GM23248 (cell line): ENCODE measurements at regions not wholly inside any gene's neighbourhood (a gene's known extent, or its start where the extent isn't known, plus 50 kb on each side); places are given as distances from the start of the nearest gene placed in this dataset.

ENCODE experiments used
- DNase-seq: peaks from one replicate; pipeline ENCODE4 v3.0.0-alpha.2; 2015
- H2AFZ ChIP-seq: fragments of 200-600 bp; sonication (generic); 2 replicates; pipeline ENCODE4 v1.6.1; 2016; ENCODE audit warnings: antibody characterized with exemption
- H3F3A ChIP-seq: fragments of 200-600 bp; sonication (generic); 2 replicates; pipeline ENCODE4 v1.6.1; 2016; ENCODE audit warnings: mild to moderate bottlenecking, antibody characterized with exemption, mixed run types; ENCODE audit not compliant: insufficient read depth
- H3K27ac ChIP-seq: fragments of 200-600 bp; sonication (generic); 2 replicates; pipeline ENCODE4 v1.5.1; 2016; ENCODE audit warnings: mild to moderate bottlenecking
- H3K27me3 ChIP-seq: fragments of 200-600 bp; sonication (generic); replicated peaks from 2 replicates; pipeline ENCODE4 v1.6.1; 2016; ENCODE audit warnings: mild to moderate bottlenecking; ENCODE audit not compliant: insufficient read depth
- H3K36me3 ChIP-seq: fragments of 200-600 bp; sonication (generic); 2 replicates; pipeline ENCODE4 v1.6.1; 2016; ENCODE audit warnings: low read depth, mild to moderate bottlenecking
- H3K4me1 ChIP-seq: fragments of 200-600 bp; sonication (generic); 2 replicates; pipeline ENCODE4 v1.6.1; 2016; ENCODE audit warnings: mild to moderate bottlenecking; ENCODE audit not compliant: insufficient read depth
- H3K4me2 ChIP-seq: fragments of 200-600 bp; sonication (generic); one replicate; pipeline ENCODE4 v1.6.1; 2016; ENCODE audit warnings: mild to moderate bottlenecking; ENCODE audit not compliant: unreplicated experiment
- H3K4me3 ChIP-seq: fragments of 200-600 bp; sonication (generic); 2 replicates; pipeline ENCODE4 v1.5.1; 2016; ENCODE audit warnings: mild to moderate bottlenecking
- H3K79me2 ChIP-seq: fragments of 200-600 bp; sonication (generic); 2 replicates; pipeline ENCODE4 v1.6.1; 2016; ENCODE audit warnings: mild to moderate bottlenecking; ENCODE audit not compliant: insufficient read depth
- H3K9ac ChIP-seq: fragments of 200-600 bp; sonication (generic); 2 replicates; pipeline ENCODE4 v1.6.1; 2016; ENCODE audit warnings: mild to moderate bottlenecking
- H3K9me2 ChIP-seq: fragments of 200-600 bp; sonication (generic); 2 replicates; pipeline ENCODE4 v1.6.1; 2016; ENCODE audit warnings: mixed run types, mild to moderate bottlenecking, moderate library complexity; ENCODE audit not compliant: insufficient read depth
- H3K9me3 ChIP-seq: fragments of 200-600 bp; sonication (generic); one replicate; pipeline ENCODE4 v1.6.1; 2017; ENCODE audit warnings: low read depth
- H4K20me1 ChIP-seq: fragments of 200-600 bp; sonication (generic); 2 replicates; pipeline ENCODE4 v1.6.0; 2016; ENCODE audit not compliant: insufficient read depth
- EZH2 ChIP-seq: fragments of 200-600 bp; sonication (generic); IDR thresholded peaks from 2 replicates; pipeline ENCODE4 v1.6.1; 2018; ENCODE audit warnings: antibody characterized with exemption, mild to moderate bottlenecking; ENCODE audit not compliant: insufficient read depth, poor library complexity, severe bottlenecking
- EZH2phosphoT487 ChIP-seq: fragments of 200-600 bp; sonication (generic); IDR thresholded peaks from 2 replicates; pipeline ENCODE4 v1.6.1; 2018; ENCODE audit warnings: antibody characterized with exemption, moderate library complexity, mild to moderate bottlenecking, low read depth; ENCODE audit not compliant: insufficient read depth
- WGBS, 2 experiments: methylation state at CpG; one replicate each; pipeline ENCODE4 v1.1.6; 2015 to 2017; ENCODE audit warnings: low lambda C conversion rate in 2 of 2, low coverage in 1 of 2; ENCODE audit errors: missing lambda C conversion rate in 2 of 2; 5-methylcytosine and 5-hydroxymethylcytosine counted together
- in situ Hi-C: fragments of 300-500 bp; cut with MboI; formaldehyde crosslinking; loops from 2 replicates; pipeline ENCODE4 v1.15.0; 2020

GRCh38 chr4:14446904-14447303, 555.4 kb upstream of the CPEB2 start:
- DNase-seq = no peak
- no peak overlapping the region for H3K27ac ChIP-seq
- H3K79me2 ChIP-seq = no peaks in the 10 kb centered on the region
- H3K4me2 ChIP-seq = no peak overlapping the region
- H3K9me2 ChIP-seq = no peaks in the 10 kb centered on the region
- H3K4me3 ChIP-seq = no peak overlapping the region
- no peaks in the 10 kb centered on the region; the same call in 1 of the 2 replicates for H3K27me3 ChIP-seq
- no peaks in the 10 kb centered on the region for H3F3A ChIP-seq
- no peaks in the 10 kb centered on the region for H4K20me1 ChIP-seq
- in situ Hi-C loops = no loop called here
- no peaks in the 10 kb centered on the region for H3K36me3 ChIP-seq
- no peaks in the 10 kb centered on the region for H3K4me1 ChIP-seq
- no peak for TF ChIP-seq EZH2phosphoT487
- TF ChIP-seq EZH2 = no peak
- 40 to 47% methylated on average over 5 of the region's 5 CpGs for WGBS, 2 experiments
- H3K9ac ChIP-seq = no peak overlapping the region
- H3K9me3 ChIP-seq = no peaks in the 10 kb centered on the region
- H2AFZ ChIP-seq = no peak overlapping the region

- no peaks in the 10 kb centered on the region for H3K36me3 ChIP-seq
- no peak overlapping the region for H3K9ac ChIP-seq
- no peak for DNase-seq
- TF ChIP-seq EZH2phosphoT487 (no peak), EZH2 (no peak)
- H3K27ac ChIP-seq = no peak overlapping the region
- no peaks in the 10 kb centered on the region for H3K4me1 ChIP-seq
- no peak overlapping the region for H3K4me3 ChIP-seq
- no peaks in the 10 kb centered on the region for H4K20me1 ChIP-seq
- H2AFZ ChIP-seq = no peak overlapping the region
- H3K79me2 ChIP-seq = no peaks in the 10 kb centered on the region
- no peaks in the 10 kb centered on the region for H3F3A ChIP-seq
- no peaks in the 10 kb centered on the region for H3K9me2 ChIP-seq
- 5% methylated on average over 2 of the region's 2 CpGs for WGBS, 2 experiments
- H3K27me3 ChIP-seq = no peaks in the 10 kb centered on the region; the same call in 1 of the 2 replicates
- no peak overlapping the region for H3K4me2 ChIP-seq
- H3K9me3 ChIP-seq = no peaks in the 10 kb centered on the region
- in situ Hi-C loops = no loop called here
Measured at GRCh38 chr4:14449308-14449707, 553.0 kb upstream of the CPEB2 start.

- Histone ChIP-seq H3K9ac (no peak overlapping the region), H3K27ac (no peak overlapping the region), H3K4me3 (no peak overlapping the region), H3F3A (no peaks in the 10 kb centered on the region), H3K4me1 (no peaks in the 10 kb centered on the region), H4K20me1 (no peaks in the 10 kb centered on the region), H2AFZ (no peak overlapping the region), H3K36me3 (no peaks in the 10 kb centered on the region), H3K79me2 (no peaks in the 10 kb centered on the region), H3K27me3 (no peaks in the 10 kb centered on the region; the same call in 1 of the 2 replicates), H3K9me2 (no peaks in the 10 kb centered on the region), H3K4me2 (no peak overlapping the region), H3K9me3 (no peaks in the 10 kb centered on the region)
- 64 to 66% methylated on average over 12 of the region's 12 CpGs for WGBS, 2 experiments
- TF ChIP-seq EZH2phosphoT487 = no peak
- TF ChIP-seq EZH2 = no peak
- in situ Hi-C loops = no loop called here
- no peak for DNase-seq
Measured at GRCh38 chr4:14452001-14452400, 550.3 kb upstream of the CPEB2 start.

GRCh38 chr4:14452764-14453163, 549.5 kb upstream of the CPEB2 start:
- no peaks in the 10 kb centered on the region for H3F3A ChIP-seq
- H4K20me1 ChIP-seq = no peaks in the 10 kb centered on the region
- in situ Hi-C loops = no loop called here
- H3K9me2 ChIP-seq = no peaks in the 10 kb centered on the region
- no peaks in the 10 kb centered on the region; the same call in 1 of the 2 replicates for H3K27me3 ChIP-seq
- DNase-seq = no peak
- no peak overlapping the region for H2AFZ ChIP-seq
- H3K4me1 ChIP-seq = no peaks in the 10 kb centered on the region
- 26 to 39% methylated on average over 6 of the region's 6 CpGs for WGBS, 2 experiments
- no peak overlapping the region for H3K9ac ChIP-seq
- no peaks in the 10 kb centered on the region for H3K79me2 ChIP-seq
- no peak overlapping the region for H3K4me3 ChIP-seq
- H3K9me3 ChIP-seq = no peaks in the 10 kb centered on the region
- no peaks in the 10 kb centered on the region for H3K36me3 ChIP-seq
- TF ChIP-seq EZH2phosphoT487 (no peak), EZH2 (no peak)
- no peak overlapping the region for H3K27ac ChIP-seq
- no peak overlapping the region for H3K4me2 ChIP-seq

GRCh38 chr4:14458463-14458862, 543.8 kb upstream of the CPEB2 start:
- in situ Hi-C loops = no loop called here
- DNase-seq = no peak
- H4K20me1 ChIP-seq = no peaks in the 10 kb centered on the region

More at GRCh38 chr4:14458463-14458862, 543.8 kb upstream of the CPEB2 start:
- H3K27ac ChIP-seq = no peak overlapping the region
- WGBS, 2 experiments = 26 to 32% methylated on average over 2 of the region's 2 CpGs
- no peaks in the 10 kb centered on the region for H3K27me3 ChIP-seq
- H2AFZ ChIP-seq = no peak overlapping the region
- no peaks in the 10 kb centered on the region for H3K36me3 ChIP-seq
- no peak overlapping the region for H3K9ac ChIP-seq
- no peaks in the 10 kb centered on the region for H3F3A ChIP-seq
- H3K4me3 ChIP-seq = no peak overlapping the region
- no peaks in the 10 kb centered on the region for H3K9me3 ChIP-seq
- no peaks in the 10 kb centered on the region for H3K4me1 ChIP-seq
- H3K9me2 ChIP-seq = no peaks in the 10 kb centered on the region
- H3K79me2 ChIP-seq = no peaks in the 10 kb centered on the region
- TF ChIP-seq EZH2phosphoT487 = no peak
- TF ChIP-seq EZH2 = no peak
- no peak overlapping the region for H3K4me2 ChIP-seq
